IMR-90 (cell line): ENCODE measurements at regions not wholly inside any gene's neighbourhood (a gene's known extent, or its start where the extent isn't known, plus 50 kb on each side); places are given as distances from the start of the nearest gene placed in this dataset.

Experiments
- ATAC-seq: fragments of 200-7000 bp; cut with Tn5 transposase; 2 replicates; pipeline ENCODE4 v1.9.1; 2020; ENCODE audit warnings: low read depth, mild to moderate bottlenecking, moderate library complexity
- BruUV-seq: library from RNA; stranded (reverse); fragments of 400-500 nt; replicated peaks from 2 replicates; lab custom pipeline; 2021; lab: Mats Ljungman, UMichigan
- CTCF ChIA-PET: fragments of 300-600 bp; formaldehyde crosslinking; extraction: SDS; loops from one replicate; lab custom pipeline; 2021; ENCODE audit warnings: antibody characterized with exemption; lab: Yijun Ruan, JAX
- POLR2A ChIA-PET: fragments of 300-600 bp; sonication (Branson Sonifier 250); formaldehyde crosslinking; loops from one replicate; lab custom pipeline; 2022; ENCODE audit warnings: antibody characterized with exemption; ENCODE audit not compliant: unreplicated experiment; lab: Charles Lee
- DNase-seq: peaks from one replicate; pipeline ENCODE4 v3.0.0; 2013
- H2AFZ ChIP-seq: replicated peaks from 2 replicates; pipeline ENCODE3; 2013; ENCODE audit warnings: low read length, mild to moderate bottlenecking; ENCODE audit not compliant: poor library complexity
- H2AK5ac ChIP-seq: 2 replicates; pipeline ENCODE4 v1.6.1; 2013; ENCODE audit warnings: low read depth, low read length, inconsistent platforms
- H2AK9ac ChIP-seq: replicated peaks from 2 replicates; pipeline ENCODE3; 2013; ENCODE audit warnings: mild to moderate bottlenecking, low read depth, low read length, moderate library complexity; ENCODE audit not compliant: poor library complexity
- H2BK120ac ChIP-seq: 2 replicates; pipeline ENCODE4 v1.6.1; 2013; ENCODE audit warnings: low read depth, low read length, inconsistent platforms
- H2BK15ac ChIP-seq: 3 replicates; pipeline ENCODE4 v1.6.1; 2013; ENCODE audit warnings: low read depth, low read length, inconsistent platforms
- H2BK20ac ChIP-seq: 2 replicates; pipeline ENCODE4 v1.6.1; 2013; ENCODE audit warnings: low read depth, mild to moderate bottlenecking, inconsistent platforms, low read length, moderate library complexity
- H2BK5ac ChIP-seq: 2 replicates; pipeline ENCODE4 v1.6.1; 2013; ENCODE audit warnings: mild to moderate bottlenecking, low read depth, low read length, inconsistent platforms; ENCODE audit not compliant: poor library complexity, severe bottlenecking
- H3K14ac ChIP-seq: replicated peaks from 2 replicates; pipeline ENCODE4 v1.6.1; 2013; ENCODE audit warnings: low read depth, low read length, inconsistent platforms
- H3K18ac ChIP-seq: 2 replicates; pipeline ENCODE4 v1.6.1; 2013; ENCODE audit warnings: low read depth, low read length, control low read depth
- H3K23ac ChIP-seq: 2 replicates; pipeline ENCODE4 v1.6.1; 2013; ENCODE audit warnings: low read depth, low read length, inconsistent platforms
- H3K27ac ChIP-seq: 2 replicates; pipeline ENCODE4 v1.5.1; 2013; ENCODE audit warnings: mild to moderate bottlenecking, control low read depth, low read length; ENCODE audit not compliant: insufficient read depth
- H3K27me3 ChIP-seq: 2 replicates; pipeline ENCODE4 v1.6.1; 2013; ENCODE audit warnings: low read length; ENCODE audit not compliant: control insufficient read depth, insufficient read depth
- H3K36me3 ChIP-seq: 2 replicates; pipeline ENCODE4 v1.6.1; 2013; ENCODE audit warnings: low read length, mixed read lengths; ENCODE audit not compliant: control insufficient read depth, insufficient read depth
- H3K4ac ChIP-seq: 2 replicates; pipeline ENCODE4 v1.6.1; 2013; ENCODE audit warnings: low read depth, low read length, inconsistent platforms
- H3K4me1 ChIP-seq: 2 replicates; pipeline ENCODE4 v1.6.1; 2013; ENCODE audit warnings: low read length, mixed read lengths; ENCODE audit not compliant: control insufficient read depth, insufficient read depth
- H3K4me2 ChIP-seq: 2 replicates; pipeline ENCODE4 v1.6.1; 2013; ENCODE audit warnings: low read depth, mild to moderate bottlenecking, control low read depth, low read length, moderate library complexity
- H3K4me3 ChIP-seq: 2 replicates; pipeline ENCODE4 v1.5.1; 2013; ENCODE audit warnings: low read depth, mild to moderate bottlenecking, control low read depth, low read length, moderate library complexity; ENCODE audit not compliant: insufficient read depth
- H3K56ac ChIP-seq: 2 replicates; pipeline ENCODE4 v1.6.1; 2013; ENCODE audit warnings: low read length, inconsistent platforms; ENCODE audit not compliant: insufficient read depth; ENCODE audit errors: extremely low read depth
- H3K79me1 ChIP-seq, 2 experiments: 2 replicates each; pipeline ENCODE4 v1.6.1; 2013; ENCODE audit warnings: low read length in 2 of 2, inconsistent platforms in 1 of 2, low read depth in 1 of 2
- H3K9ac ChIP-seq: 2 replicates; pipeline ENCODE4 v1.6.1; 2013; ENCODE audit warnings: low read depth, low read length, control low read depth
- H3K9me1 ChIP-seq: 2 replicates; pipeline ENCODE4 v1.6.1; 2013; ENCODE audit warnings: low read length, inconsistent platforms; ENCODE audit not compliant: insufficient read depth
- H3K9me3 ChIP-seq: 2 replicates; pipeline ENCODE4 v1.6.1; 2013; ENCODE audit warnings: low read length; ENCODE audit not compliant: control insufficient read depth, insufficient read depth
- H4K20me1 ChIP-seq: 2 replicates; pipeline ENCODE4 v1.6.1; 2013; ENCODE audit warnings: low read length, inconsistent platforms; ENCODE audit not compliant: insufficient read depth
- H4K5ac ChIP-seq: 2 replicates; pipeline ENCODE4 v1.6.1; 2013; ENCODE audit warnings: mild to moderate bottlenecking, low read depth, low read length, control low read depth
- H4K8ac ChIP-seq, 2 experiments: 2 replicates each; pipeline ENCODE4 v1.6.1; 2013; ENCODE audit warnings: low read depth in 2 of 2, low read length in 2 of 2, control low read depth in 1 of 2, inconsistent platforms in 1 of 2
- H4K91ac ChIP-seq: 2 replicates; pipeline ENCODE4 v1.6.1; 2013; ENCODE audit warnings: low read depth, low read length, inconsistent platforms; ENCODE audit not compliant: insufficient read depth
- BHLHE40 ChIP-seq: fragments of 150-350 bp; IDR thresholded peaks from 2 replicates; pipeline ENCODE4 v1.6.1; 2016; ENCODE audit warnings: mild to moderate bottlenecking, low read depth, low read length
- CEBPB ChIP-seq: IDR thresholded peaks from 2 replicates; pipeline ENCODE4 v1.6.1; 2012; ENCODE audit warnings: low read depth, low read length, improper control_type of control experiment
- CHD1 ChIP-seq: IDR thresholded peaks from 2 replicates; pipeline ENCODE4 v1.6.1; 2012; ENCODE audit warnings: low read depth, low read length, improper control_type of control experiment
- CTCF ChIP-seq: conservative IDR thresholded peaks from 2 replicates; pipeline ENCODE4 v1.5.1; 2012; ENCODE audit warnings: mild to moderate bottlenecking, low read depth, low read length, improper control_type of control experiment
- ELK1 ChIP-seq: fragments of 150-350 bp; IDR thresholded peaks from 2 replicates; pipeline ENCODE4 v1.6.1; 2016; ENCODE audit warnings: low read depth, mild to moderate bottlenecking, low read length, moderate library complexity, borderline replicate concordance
- FOS ChIP-seq: fragments of 150-350 bp; IDR thresholded peaks from 2 replicates; pipeline ENCODE4 v1.6.1; 2016; ENCODE audit warnings: low read depth, low read length
- MAFK ChIP-seq: IDR thresholded peaks from 2 replicates; pipeline ENCODE4 v1.6.1; 2012; ENCODE audit warnings: low read depth, low read length, improper control_type of control experiment
- MAZ ChIP-seq: IDR thresholded peaks from 2 replicates; pipeline ENCODE4 v1.6.1; 2012; ENCODE audit warnings: low read depth, mild to moderate bottlenecking, low read length, improper control_type of control experiment, moderate library complexity, borderline replicate concordance
- MXI1 ChIP-seq: IDR thresholded peaks from 2 replicates; pipeline ENCODE4 v1.6.1; 2012; ENCODE audit warnings: low read depth, mild to moderate bottlenecking, low read length, moderate library complexity, borderline replicate concordance
- NFE2L2 ChIP-seq: fragments of 150-350 bp; IDR thresholded peaks from 2 replicates; pipeline ENCODE4 v1.6.1; 2016; ENCODE audit warnings: low read depth, mild to moderate bottlenecking, low read length
- POLR2A ChIP-seq: IDR thresholded peaks from 2 replicates; pipeline ENCODE4 v1.6.1; 2012; ENCODE audit warnings: mild to moderate bottlenecking, low read depth, low read length
- RAD21 ChIP-seq: IDR thresholded peaks from 2 replicates; pipeline ENCODE4 v1.6.1; 2012; ENCODE audit warnings: low read length, improper control_type of control experiment
- RCOR1 ChIP-seq: IDR thresholded peaks from 2 replicates; pipeline ENCODE4 v1.6.1; 2012; ENCODE audit warnings: mild to moderate bottlenecking, low read length, improper control_type of control experiment; ENCODE audit not compliant: insufficient replicate concordance
- RFX5 ChIP-seq: IDR thresholded peaks from 2 replicates; pipeline ENCODE4 v1.8.0; 2012; ENCODE audit warnings: low read depth, mild to moderate bottlenecking, low read length, moderate library complexity
- SMC3 ChIP-seq: fragments of 150-350 bp; IDR thresholded peaks from 2 replicates; pipeline ENCODE4 v1.6.1; 2016; ENCODE audit warnings: low read depth, mild to moderate bottlenecking, antibody characterized with exemption, low read length, moderate library complexity
- WGBS, 2 experiments: methylation state at CpG; one replicate each; pipeline versions ENCODE4 v1.1.5 to v1.1.7; 2013; ENCODE audit warnings: missing lambda C conversion rate in 2 of 2; ENCODE audit not compliant: insufficient read length in 1 of 2; ENCODE audit errors: extremely low coverage in 2 of 2; 5-methylcytosine and 5-hydroxymethylcytosine counted together
- dilution Hi-C: fragments of 300-500 bp; cut with HindIII; formaldehyde crosslinking; loops from one replicate; pipeline ENCODE4 v1.14.3; 2018; ENCODE audit warnings: low sequenced_read_pairs; ENCODE audit not compliant: unreplicated experiment
- in situ Hi-C: fragments of 300-500 bp; cut with MboI; formaldehyde crosslinking; loops from 3 replicates; pipeline ENCODE4 v1.14.3; 2019; ENCODE audit warnings: low sequenced_read_pairs, inconsistent platforms, mixed read lengths
- intact Hi-C: fragments of 100-400 bp; cut with micrococcal nuclease; formaldehyde crosslinking; loops from 2 replicates; pipeline ENCODE4 v1.10.0; 2022
- TF ChIP-seq, protein P1 (sequence below): fragments of 150-350 bp; IDR thresholded peaks from 2 replicates; pipeline ENCODE4 v1.6.1; 2017; ENCODE audit warnings: mild to moderate bottlenecking, antibody characterized with exemption, low read length, low read depth

DNA sequence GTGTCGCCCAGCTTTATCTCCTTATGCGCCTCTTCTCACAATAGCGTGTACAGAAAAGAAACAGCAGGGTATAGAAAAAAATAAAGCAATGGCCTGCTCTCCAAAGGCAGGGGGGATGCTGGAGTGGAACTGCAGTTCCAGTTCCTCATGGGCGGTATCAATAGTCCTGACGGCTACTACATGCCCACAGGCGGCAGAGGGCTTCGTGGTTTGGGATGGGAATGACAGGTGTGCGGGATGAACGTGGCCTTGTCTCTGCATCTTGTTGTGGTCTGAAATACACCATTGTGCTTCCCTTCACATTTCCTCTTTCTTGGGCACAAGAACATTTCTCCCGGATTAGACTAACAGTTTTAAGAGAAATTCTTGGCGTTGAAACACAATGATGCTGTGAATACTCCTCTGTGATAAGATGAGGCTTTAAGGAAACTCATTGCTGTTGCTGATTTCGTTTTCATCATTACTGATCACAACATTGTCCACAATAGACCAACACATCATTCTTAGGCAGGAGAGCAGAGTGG lies 124.1 kb upstream of the IGFBP7 start:
- WGBS, 2 experiments: no CpG with 5 or more reads among the region's 12 CpGs
- no peak overlapping the region for H3K4ac ChIP-seq
- intact Hi-C loops (no loop called here), in situ Hi-C loops (no loop called here), dilution Hi-C loops (no loop called here)
- H4K91ac ChIP-seq: no peak overlapping the region
- BruUV-seq: no TSS peak
- no peak overlapping the region for H2BK120ac ChIP-seq
- no peaks in the 10 kb centered on the region for H3K79me1 ChIP-seq
- no peak overlapping the region for H4K8ac ChIP-seq
- H3K9me3 ChIP-seq: no peaks in the 10 kb centered on the region
- no peak overlapping the region for H3K4me3 ChIP-seq
- no peak overlapping the region for H2AK5ac ChIP-seq
- H3K23ac ChIP-seq: no peak overlapping the region
- no peak overlapping the region for H2AK9ac ChIP-seq
- ChIA-PET CTCF (no interaction called here), POLR2A (no interaction called here)
- H3K9ac ChIP-seq: no peak overlapping the region
- no peak for TF ChIP-seq SMC3
- TF ChIP-seq, protein P1, sequence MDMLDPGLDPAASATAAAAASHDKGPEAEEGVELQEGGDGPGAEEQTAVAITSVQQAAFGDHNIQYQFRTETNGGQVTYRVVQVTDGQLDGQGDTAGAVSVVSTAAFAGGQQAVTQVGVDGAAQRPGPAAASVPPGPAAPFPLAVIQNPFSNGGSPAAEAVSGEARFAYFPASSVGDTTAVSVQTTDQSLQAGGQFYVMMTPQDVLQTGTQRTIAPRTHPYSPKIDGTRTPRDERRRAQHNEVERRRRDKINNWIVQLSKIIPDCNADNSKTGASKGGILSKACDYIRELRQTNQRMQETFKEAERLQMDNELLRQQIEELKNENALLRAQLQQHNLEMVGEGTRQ: no peak
- TF ChIP-seq MAFK: no peak
- TF ChIP-seq RAD21: no peak
- no peak for TF ChIP-seq ELK1
- TF ChIP-seq CHD1: no peak
- no peak for TF ChIP-seq MAZ
- TF ChIP-seq MXI1: no peak
- no peak for TF ChIP-seq RFX5
- no peak for TF ChIP-seq POLR2A
- no peak for TF ChIP-seq RCOR1
- TF ChIP-seq NFE2L2: no peak
- no peak for TF ChIP-seq CEBPB
- TF ChIP-seq FOS: no peak
- no peak for TF ChIP-seq CTCF
- no peak for TF ChIP-seq BHLHE40
- no peak overlapping the region for H2BK20ac ChIP-seq
- no peak overlapping the region for H2BK5ac ChIP-seq
- H3K9me1 ChIP-seq: no peaks in the 10 kb centered on the region
- no peak for ATAC-seq
- no peak overlapping the region for H3K4me2 ChIP-seq
- no peak overlapping the region for H3K56ac ChIP-seq
- peaks cover 3% of the 10 kb centered on the region for H3K27me3 ChIP-seq
- no peak overlapping the region for H4K5ac ChIP-seq
- H3K14ac ChIP-seq: no peak overlapping the region
- H3K18ac ChIP-seq: no peak overlapping the region
- H4K20me1 ChIP-seq: no peaks in the 10 kb centered on the region
- no peak overlapping the region for H3K27ac ChIP-seq
- no peak overlapping the region for H2BK15ac ChIP-seq
- no peaks in the 10 kb centered on the region for H3K4me1 ChIP-seq
- no peaks in the 10 kb centered on the region for H3K36me3 ChIP-seq
- DNase-seq: no peak
- H2AFZ ChIP-seq: no peak overlapping the region
